Stimulated activated CD4-positive, alpha-beta T cell treated with anti-CD3 and anti-CD28 coated beads, Interleukin-2, amount 100 ng/mL, for 4 hours (primary cell): ENCODE measurements at regions not wholly inside any gene's neighbourhood (a gene's known extent, or its start where the extent isn't known, plus 50 kb on each side); places are given as distances from the start of the nearest gene placed in this dataset.
"Not testable (repeated sequence)": the region's sequence is repeated elsewhere in the genome, so short reads cannot be mapped to it uniquely, and the experiment has no call there.

ENCODE experiments used
- DNase-seq: peaks from one replicate; pipeline ENCODE4 v3.0.0-alpha.2; 2020; ENCODE audit warnings: low read depth

DNA sequence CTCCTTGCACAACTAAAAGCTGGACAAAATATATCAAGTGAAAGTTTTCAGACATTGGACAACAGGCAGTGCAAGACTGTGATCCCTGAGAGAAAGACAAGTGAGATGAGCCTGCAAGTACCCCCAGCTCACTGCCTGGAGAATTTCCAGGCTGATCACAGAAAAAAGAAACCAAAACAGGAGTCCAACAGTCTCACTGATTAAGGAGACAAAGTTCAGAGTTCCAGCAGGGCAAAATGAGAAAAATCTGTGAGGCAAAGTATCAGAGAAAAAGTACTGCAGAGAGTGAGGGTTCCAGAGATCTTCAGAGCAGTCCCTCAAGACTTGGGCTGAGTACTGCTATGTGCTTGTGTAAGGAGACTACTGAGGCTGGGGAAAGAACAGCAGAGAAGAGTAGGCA lies 56.0 kb upstream of the PRSS3 start:
- DNase-seq, result no peak

GRCh38 chr9:33740075-33740474 lies 55.3 kb upstream of the PRSS3 start:
- DNase-seq, result no peak

- DNase-seq, result not testable (repeated sequence)
These were observed 54.4 kb upstream of the PRSS3 start for GRCh38 chr9:33740958-33741357.

- no peak for DNase-seq
These were observed 53.3 kb upstream of the PRSS3 start for GRCh38 chr9:33742051-33742450.

DNA sequence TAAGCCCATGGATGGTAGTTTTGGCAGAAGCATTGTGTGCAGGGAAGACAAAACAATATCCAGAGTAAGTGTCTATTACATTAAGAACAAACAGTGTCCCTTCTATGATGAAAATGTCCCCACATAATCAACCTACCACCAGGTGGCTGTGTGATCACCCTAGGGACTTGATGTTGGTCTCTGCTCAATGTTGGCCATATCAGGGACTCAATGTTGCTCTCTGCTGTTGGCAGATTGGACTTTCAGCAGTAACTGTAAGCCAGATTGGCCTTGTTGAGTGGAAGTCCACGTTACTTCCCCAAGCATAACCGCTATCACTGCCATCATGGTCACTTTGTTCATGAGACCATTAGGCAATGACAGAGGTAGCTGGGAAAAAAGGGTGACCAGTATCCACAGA lies 52.8 kb upstream of the PRSS3 start:
- DNase-seq, result no peak
